SK-N-SH (cell line): ENCODE measurements at regions not wholly inside any gene's neighbourhood (a gene's known extent, or its start where the extent isn't known, plus 50 kb on each side); places are given as distances from the start of the nearest gene placed in this dataset.

Experiments used
- CTCF ChIA-PET: fragments of 300-600, 350-600 bp; formaldehyde crosslinking; extraction: SDS; loops from one replicate; lab custom pipeline; 2021; lab: Yijun Ruan, JAX
- POLR2A ChIA-PET: fragments of 350-600 bp; sonication (Branson Sonifier 250); formaldehyde crosslinking; extraction: SDS; loops from one replicate; lab custom pipeline; 2020; ENCODE audit warnings: antibody characterized with exemption, inconsistent platforms; lab: Yijun Ruan, JAX
- DNase-seq: peaks from one replicate; pipeline ENCODE4 v3.0.0; 2012
- H2AFZ ChIP-seq: fragments of 200-600 bp; sonication (generic); 2 replicates; pipeline ENCODE4 v1.8.1; 2016; ENCODE audit warnings: antibody characterized with exemption, mild to moderate bottlenecking, low read depth
- H3F3A ChIP-seq: fragments of 200-600 bp; sonication (generic); replicated peaks from 2 replicates; pipeline ENCODE3; 2016; ENCODE audit warnings: antibody characterized with exemption, mild to moderate bottlenecking; ENCODE audit not compliant: insufficient read depth
- H3K27ac ChIP-seq, 2 experiments: fragments of 200-500 bp in 1 of 2; fragments of 200-600 bp in 1 of 2; sonication (Bioruptor generic) in 1 of 2; sonication (generic), shearing (Covaris generic) in 1 of 2; 2 replicates each; pipeline versions ENCODE4 v1.5.1 to v1.6.1; 2014 to 2016; ENCODE audit warnings: low read depth in 2 of 2, inconsistent platforms in 1 of 2, low read length in 1 of 2, mild to moderate bottlenecking in 1 of 2, mixed read lengths in 1 of 2
- H3K27me3 ChIP-seq: fragments of 200-600 bp; sonication (generic), shearing (Covaris generic); 2 replicates; pipeline ENCODE4 v1.6.1; 2016; ENCODE audit warnings: mixed run types; ENCODE audit not compliant: insufficient read depth
- H3K36me3 ChIP-seq, 2 experiments: fragments of 200-500 bp in 1 of 2; fragments of 200-600 bp in 1 of 2; sonication (Bioruptor generic) in 1 of 2; sonication (generic) in 1 of 2; replicated peaks in 1 of 2; 2 replicates each; pipeline versions ENCODE3 to v1.5.1; 2014 to 2016; ENCODE audit warnings: low read length in 1 of 2, mild to moderate bottlenecking in 1 of 2; ENCODE audit not compliant: insufficient read depth in 2 of 2, control insufficient read depth in 1 of 2
- H3K4me1 ChIP-seq, 2 experiments: fragments of 200-500 bp in 1 of 2; fragments of 200-600 bp in 1 of 2; sonication (Bioruptor generic) in 1 of 2; sonication (generic), shearing (Covaris generic) in 1 of 2; 2 replicates each; pipeline versions ENCODE4 v1.5.1 to v1.6.1; 2014 to 2016; ENCODE audit warnings: low read depth in 1 of 2, low read length in 1 of 2, mixed run types in 1 of 2; ENCODE audit not compliant: insufficient read depth in 2 of 2, control insufficient read depth in 1 of 2
- H3K4me2 ChIP-seq: fragments of 200-600 bp; sonication (generic), shearing (Covaris generic); 2 replicates; pipeline ENCODE4 v1.6.1; 2017; ENCODE audit warnings: mixed run types
- H3K4me3 ChIP-seq, 2 experiments: fragments of 200-500 bp in 1 of 2; fragments of 200-600 bp in 1 of 2; sonication (Bioruptor generic) in 1 of 2; sonication (generic), shearing (Covaris generic) in 1 of 2; 2 replicates each; pipeline versions ENCODE4 v1.5.1 to v1.8.1; 2014 to 2016; ENCODE audit warnings: low read depth in 2 of 2, inconsistent platforms in 1 of 2, low read length in 1 of 2, mild to moderate bottlenecking in 1 of 2, mixed read lengths in 1 of 2, moderate library complexity in 1 of 2
- H3K79me2 ChIP-seq: fragments of 200-600 bp; sonication (generic); 2 replicates; pipeline ENCODE4 v1.8.1; 2017; ENCODE audit warnings: mild to moderate bottlenecking; ENCODE audit not compliant: insufficient read depth
- H3K9ac ChIP-seq: fragments of 200-600 bp; sonication (generic); 2 replicates; pipeline ENCODE4 v1.6.1; 2017; ENCODE audit warnings: mixed run types
- H3K9me2 ChIP-seq: fragments of 200-600 bp; sonication (generic); 2 replicates; pipeline ENCODE4 v1.6.1; 2017; ENCODE audit warnings: mixed run types
- H3K9me3 ChIP-seq: fragments of 200-600 bp; sonication (generic); 2 replicates; pipeline ENCODE4 v1.6.1; 2017; ENCODE audit warnings: mixed run types, mild to moderate bottlenecking, moderate library complexity
- H4K20me1 ChIP-seq: fragments of 200-600 bp; sonication (generic); 2 replicates; pipeline ENCODE4 v1.6.1; 2017; ENCODE audit warnings: mild to moderate bottlenecking, mixed run types; ENCODE audit not compliant: insufficient read depth
- ELF1 ChIP-seq: IDR thresholded peaks from 2 replicates; pipeline ENCODE4 v1.4.0; 2012
- EP300 ChIP-seq, 2 experiments: IDR thresholded peaks; 2 replicates each; pipeline versions ENCODE4 v1.4.0 to v1.6.1; 2012; ENCODE audit warnings: borderline replicate concordance in 1 of 2, low read depth in 1 of 2, low read length in 1 of 2
- EZH2phosphoT487 ChIP-seq: fragments of 200-600 bp; sonication (generic); IDR thresholded peaks from 2 replicates; pipeline ENCODE4 v1.6.1; 2017; ENCODE audit warnings: low read depth, mixed run types, mild to moderate bottlenecking, antibody characterized with exemption, moderate library complexity, borderline replicate concordance
- FOSL2 ChIP-seq: IDR thresholded peaks from 2 replicates; pipeline ENCODE4 v1.4.0; 2012; ENCODE audit warnings: low read depth, mild to moderate bottlenecking, moderate library complexity, borderline replicate concordance
- FOXM1 ChIP-seq: IDR thresholded peaks from 2 replicates; pipeline ENCODE4 v1.4.0; 2012; ENCODE audit warnings: low read depth, mild to moderate bottlenecking
- GABPA ChIP-seq: IDR thresholded peaks from 2 replicates; pipeline ENCODE4 v1.4.0; 2012; ENCODE audit warnings: low read depth, mild to moderate bottlenecking
- GATA2 ChIP-seq: sonication (generic); formaldehyde crosslinking; IDR thresholded peaks from 2 replicates; pipeline ENCODE4 v1.5.0; 2020; ENCODE audit warnings: mild to moderate bottlenecking, missing genetic modification reagents
- JUND ChIP-seq: IDR thresholded peaks from 2 replicates; pipeline ENCODE4 v1.4.0; 2012
- MXI1 ChIP-seq: IDR thresholded peaks from 2 replicates; pipeline ENCODE4 v1.6.1; 2012; ENCODE audit warnings: mild to moderate bottlenecking, low read depth, low read length, improper control_type of control experiment
- NFIC ChIP-seq: IDR thresholded peaks from 2 replicates; pipeline ENCODE4 v1.4.0; 2012; ENCODE audit warnings: borderline replicate concordance
- RAD21 ChIP-seq: IDR thresholded peaks from 2 replicates; pipeline ENCODE4 v1.6.1; 2012; ENCODE audit warnings: mild to moderate bottlenecking, low read length
- SMC3 ChIP-seq: IDR thresholded peaks from 2 replicates; pipeline ENCODE4 v1.6.1; 2012; ENCODE audit warnings: low read depth, low read length, improper control_type of control experiment
- TAF1 ChIP-seq: IDR thresholded peaks from 2 replicates; pipeline ENCODE4 v1.6.1; 2012; ENCODE audit warnings: low read depth, mild to moderate bottlenecking, low read length, moderate library complexity, borderline replicate concordance
- YY1 ChIP-seq: IDR thresholded peaks from 2 replicates; pipeline ENCODE4 v1.4.0; 2012; ENCODE audit warnings: low read depth, mild to moderate bottlenecking
- WGBS: methylation state at CpG from one replicate; pipeline ENCODE4 v1.1.6; 2017; ENCODE audit warnings: low lambda C conversion rate; 5-methylcytosine and 5-hydroxymethylcytosine counted together
- TF ChIP-seq, protein P1 (sequence below): fragments of 150-350 bp; IDR thresholded peaks from 2 replicates; pipeline ENCODE4 v1.6.1; 2017; ENCODE audit warnings: antibody characterized with exemption, low read length, low read depth, borderline replicate concordance
- TF ChIP-seq, protein P2 (sequence below): IDR thresholded peaks from 2 replicates; pipeline ENCODE4 v1.4.0; 2012; ENCODE audit warnings: low read depth, borderline replicate concordance
- TF ChIP-seq, protein P3 (sequence below): fragments of 200-600 bp; sonication (generic); IDR thresholded peaks from 2 replicates; pipeline ENCODE4 v1.6.1; 2017; ENCODE audit warnings: antibody characterized with exemption, mild to moderate bottlenecking, moderate library complexity
- TF ChIP-seq, protein P4 (sequence below): IDR thresholded peaks from 2 replicates; pipeline ENCODE4 v1.4.0; 2012; ENCODE audit warnings: low read depth, borderline replicate concordance
- TF ChIP-seq, protein P5 (sequence below): IDR thresholded peaks from 2 replicates; pipeline ENCODE4 v1.6.1; 2012; ENCODE audit warnings: mild to moderate bottlenecking, low read depth, low read length, moderate library complexity

DNA sequence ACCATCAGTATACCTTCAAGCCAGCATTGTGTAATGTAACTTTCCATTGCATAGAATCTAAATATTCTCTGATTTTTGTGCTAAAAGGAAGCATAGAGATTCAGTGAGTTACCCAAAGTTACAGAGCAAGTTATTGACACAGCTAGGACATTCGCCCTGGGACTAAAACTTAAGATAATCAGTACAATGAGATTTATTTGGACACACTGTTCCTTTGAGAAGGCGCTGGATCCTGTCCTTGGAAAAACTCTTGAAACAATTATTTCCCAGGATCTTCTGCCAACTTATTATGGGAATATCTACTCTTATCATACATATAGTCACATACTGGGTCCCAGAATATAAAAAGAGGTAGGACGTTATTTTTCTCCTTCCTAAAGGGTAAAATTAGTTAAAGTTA lies 392.0 kb downstream of the UBE2NL start:
- H4K20me1 ChIP-seq, result no peaks in the 10 kb centered on the region
- H3K4me1 ChIP-seq, result no peaks in the 10 kb centered on the region
- DNase-seq, result no peak
- no peaks in the 10 kb centered on the region for H3K9me3 ChIP-seq
- H2AFZ ChIP-seq, result no peak overlapping the region
- POLR2A ChIA-PET, result no interaction called here
- no peaks in the 10 kb centered on the region for H3K9me2 ChIP-seq
- CTCF ChIA-PET, result no interaction called here
- no peaks in the 10 kb centered on the region for H3K36me3 ChIP-seq
- H3K9ac ChIP-seq, result no peak overlapping the region
- H3K4me2 ChIP-seq, result no peak overlapping the region
- H3F3A ChIP-seq, result no peaks in the 10 kb centered on the region
- no peak overlapping the region for H3K27ac ChIP-seq
- H3K27me3 ChIP-seq, result no peaks in the 10 kb centered on the region
- H3K79me2 ChIP-seq, result no peaks in the 10 kb centered on the region
- TF ChIP-seq FOSL2 (no peak), RAD21 (no peak), EP300 (IDR thresholded peaks at IDR 0.05; ENCODE audit: borderline replicate concordance in 1 of 2, low read depth in 1 of 2, low read length in 1 of 2) (no peak), JUND (no peak), GABPA (no peak), GATA2 (CRISPR knock-in tag) (no peak), NFIC (no peak), EZH2phosphoT487 (no peak)
- TF ChIP-seq, protein P1, sequence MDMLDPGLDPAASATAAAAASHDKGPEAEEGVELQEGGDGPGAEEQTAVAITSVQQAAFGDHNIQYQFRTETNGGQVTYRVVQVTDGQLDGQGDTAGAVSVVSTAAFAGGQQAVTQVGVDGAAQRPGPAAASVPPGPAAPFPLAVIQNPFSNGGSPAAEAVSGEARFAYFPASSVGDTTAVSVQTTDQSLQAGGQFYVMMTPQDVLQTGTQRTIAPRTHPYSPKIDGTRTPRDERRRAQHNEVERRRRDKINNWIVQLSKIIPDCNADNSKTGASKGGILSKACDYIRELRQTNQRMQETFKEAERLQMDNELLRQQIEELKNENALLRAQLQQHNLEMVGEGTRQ, result no peak
- TF ChIP-seq, protein P2, sequence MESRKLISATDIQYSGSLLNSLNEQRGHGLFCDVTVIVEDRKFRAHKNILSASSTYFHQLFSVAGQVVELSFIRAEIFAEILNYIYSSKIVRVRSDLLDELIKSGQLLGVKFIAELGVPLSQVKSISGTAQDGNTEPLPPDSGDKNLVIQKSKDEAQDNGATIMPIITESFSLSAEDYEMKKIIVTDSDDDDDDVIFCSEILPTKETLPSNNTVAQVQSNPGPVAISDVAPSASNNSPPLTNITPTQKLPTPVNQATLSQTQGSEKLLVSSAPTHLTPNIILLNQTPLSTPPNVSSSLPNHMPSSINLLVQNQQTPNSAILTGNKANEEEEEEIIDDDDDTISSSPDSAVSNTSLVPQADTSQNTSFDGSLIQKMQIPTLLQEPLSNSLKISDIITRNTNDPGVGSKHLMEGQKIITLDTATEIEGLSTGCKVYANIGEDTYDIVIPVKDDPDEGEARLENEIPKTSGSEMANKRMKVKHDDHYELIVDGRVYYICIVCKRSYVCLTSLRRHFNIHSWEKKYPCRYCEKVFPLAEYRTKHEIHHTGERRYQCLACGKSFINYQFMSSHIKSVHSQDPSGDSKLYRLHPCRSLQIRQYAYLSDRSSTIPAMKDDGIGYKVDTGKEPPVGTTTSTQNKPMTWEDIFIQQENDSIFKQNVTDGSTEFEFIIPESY, result no peak
- TF ChIP-seq, protein P3, sequence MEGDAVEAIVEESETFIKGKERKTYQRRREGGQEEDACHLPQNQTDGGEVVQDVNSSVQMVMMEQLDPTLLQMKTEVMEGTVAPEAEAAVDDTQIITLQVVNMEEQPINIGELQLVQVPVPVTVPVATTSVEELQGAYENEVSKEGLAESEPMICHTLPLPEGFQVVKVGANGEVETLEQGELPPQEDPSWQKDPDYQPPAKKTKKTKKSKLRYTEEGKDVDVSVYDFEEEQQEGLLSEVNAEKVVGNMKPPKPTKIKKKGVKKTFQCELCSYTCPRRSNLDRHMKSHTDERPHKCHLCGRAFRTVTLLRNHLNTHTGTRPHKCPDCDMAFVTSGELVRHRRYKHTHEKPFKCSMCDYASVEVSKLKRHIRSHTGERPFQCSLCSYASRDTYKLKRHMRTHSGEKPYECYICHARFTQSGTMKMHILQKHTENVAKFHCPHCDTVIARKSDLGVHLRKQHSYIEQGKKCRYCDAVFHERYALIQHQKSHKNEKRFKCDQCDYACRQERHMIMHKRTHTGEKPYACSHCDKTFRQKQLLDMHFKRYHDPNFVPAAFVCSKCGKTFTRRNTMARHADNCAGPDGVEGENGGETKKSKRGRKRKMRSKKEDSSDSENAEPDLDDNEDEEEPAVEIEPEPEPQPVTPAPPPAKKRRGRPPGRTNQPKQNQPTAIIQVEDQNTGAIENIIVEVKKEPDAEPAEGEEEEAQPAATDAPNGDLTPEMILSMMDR, result no peak
- under 1% methylated on average over 3 of the region's 3 CpGs for WGBS
- H3K4me3 ChIP-seq, result no peak overlapping the region

DNA sequence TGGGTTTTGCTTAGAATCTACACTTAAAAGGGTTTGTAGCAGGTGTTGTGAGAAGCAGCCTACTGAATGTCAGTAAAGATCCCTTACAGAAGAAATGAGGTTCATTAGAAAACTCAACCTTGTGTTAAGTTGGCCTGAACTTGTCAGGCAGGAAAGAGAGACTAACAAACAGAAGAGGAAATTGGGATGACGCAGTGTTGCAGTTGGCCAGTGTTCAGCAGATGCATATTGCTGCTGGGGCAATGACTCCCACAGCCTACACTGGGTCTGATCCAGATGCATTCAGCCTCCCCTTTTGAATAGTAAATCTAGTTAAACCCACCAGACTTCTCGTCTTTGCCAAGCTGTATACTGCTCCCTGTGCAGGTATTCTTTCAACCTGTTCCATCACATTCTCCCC lies 409.4 kb downstream of the UBE2NL start:
- 0% methylated on average over 2 of the region's 2 CpGs for WGBS
- TF ChIP-seq SMC3 (no peak), TAF1 (no peak), ELF1 (no peak), MXI1 (no peak), YY1 (no peak), FOXM1 (no peak)
- TF ChIP-seq, protein P4, sequence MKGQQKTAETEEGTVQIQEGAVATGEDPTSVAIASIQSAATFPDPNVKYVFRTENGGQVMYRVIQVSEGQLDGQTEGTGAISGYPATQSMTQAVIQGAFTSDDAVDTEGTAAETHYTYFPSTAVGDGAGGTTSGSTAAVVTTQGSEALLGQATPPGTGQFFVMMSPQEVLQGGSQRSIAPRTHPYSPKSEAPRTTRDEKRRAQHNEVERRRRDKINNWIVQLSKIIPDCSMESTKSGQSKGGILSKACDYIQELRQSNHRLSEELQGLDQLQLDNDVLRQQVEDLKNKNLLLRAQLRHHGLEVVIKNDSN, result no peak
- TF ChIP-seq, protein P5, sequence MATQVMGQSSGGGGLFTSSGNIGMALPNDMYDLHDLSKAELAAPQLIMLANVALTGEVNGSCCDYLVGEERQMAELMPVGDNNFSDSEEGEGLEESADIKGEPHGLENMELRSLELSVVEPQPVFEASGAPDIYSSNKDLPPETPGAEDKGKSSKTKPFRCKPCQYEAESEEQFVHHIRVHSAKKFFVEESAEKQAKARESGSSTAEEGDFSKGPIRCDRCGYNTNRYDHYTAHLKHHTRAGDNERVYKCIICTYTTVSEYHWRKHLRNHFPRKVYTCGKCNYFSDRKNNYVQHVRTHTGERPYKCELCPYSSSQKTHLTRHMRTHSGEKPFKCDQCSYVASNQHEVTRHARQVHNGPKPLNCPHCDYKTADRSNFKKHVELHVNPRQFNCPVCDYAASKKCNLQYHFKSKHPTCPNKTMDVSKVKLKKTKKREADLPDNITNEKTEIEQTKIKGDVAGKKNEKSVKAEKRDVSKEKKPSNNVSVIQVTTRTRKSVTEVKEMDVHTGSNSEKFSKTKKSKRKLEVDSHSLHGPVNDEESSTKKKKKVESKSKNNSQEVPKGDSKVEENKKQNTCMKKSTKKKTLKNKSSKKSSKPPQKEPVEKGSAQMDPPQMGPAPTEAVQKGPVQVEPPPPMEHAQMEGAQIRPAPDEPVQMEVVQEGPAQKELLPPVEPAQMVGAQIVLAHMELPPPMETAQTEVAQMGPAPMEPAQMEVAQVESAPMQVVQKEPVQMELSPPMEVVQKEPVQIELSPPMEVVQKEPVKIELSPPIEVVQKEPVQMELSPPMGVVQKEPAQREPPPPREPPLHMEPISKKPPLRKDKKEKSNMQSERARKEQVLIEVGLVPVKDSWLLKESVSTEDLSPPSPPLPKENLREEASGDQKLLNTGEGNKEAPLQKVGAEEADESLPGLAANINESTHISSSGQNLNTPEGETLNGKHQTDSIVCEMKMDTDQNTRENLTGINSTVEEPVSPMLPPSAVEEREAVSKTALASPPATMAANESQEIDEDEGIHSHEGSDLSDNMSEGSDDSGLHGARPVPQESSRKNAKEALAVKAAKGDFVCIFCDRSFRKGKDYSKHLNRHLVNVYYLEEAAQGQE, result no peak
- TF ChIP-seq, protein P1, result no peak

More for the DNA sequence above, 409.4 kb downstream of the UBE2NL start:
- no peaks in the 10 kb centered on the region for H3K9me2 ChIP-seq
- DNase-seq, result no peak
- no peaks in the 10 kb centered on the region for H3K36me3 ChIP-seq
- ChIA-PET CTCF (no interaction called here), POLR2A (no interaction called here)
- no peaks in the 10 kb centered on the region for H3F3A ChIP-seq
- no peaks in the 10 kb centered on the region for H4K20me1 ChIP-seq
- H3K79me2 ChIP-seq, result no peaks in the 10 kb centered on the region
- H3K9ac ChIP-seq, result no peak overlapping the region
- H3K27ac ChIP-seq, result no peak overlapping the region
- no peaks in the 10 kb centered on the region for H3K4me1 ChIP-seq
- H3K4me3 ChIP-seq, result no peak overlapping the region
- H3K4me2 ChIP-seq, result no peak overlapping the region
- no peaks in the 10 kb centered on the region for H3K27me3 ChIP-seq
- H3K9me3 ChIP-seq, result no peaks in the 10 kb centered on the region
- H2AFZ ChIP-seq, result no peak overlapping the region
